Nephron progenitor cell (in vitro differentiated cells): ENCODE measurements at regions not wholly inside any gene's neighbourhood (a gene's known extent, or its start where the extent isn't known, plus 50 kb on each side); places are given as distances from the start of the nearest gene placed in this dataset.

Experiments used
- DNase-seq: peaks from one replicate; pipeline ENCODE4 v3.0.0; 2021
- H3K27ac Mint-ChIP-seq: 2 replicates; pipeline ENCODE4 v1.8.0; 2021; ENCODE audit warnings: mild to moderate bottlenecking, moderate library complexity, mixed read lengths
- H3K27me3 Mint-ChIP-seq: 2 replicates; pipeline ENCODE4 v1.8.0; 2021; ENCODE audit warnings: mild to moderate bottlenecking, low read depth, mixed read lengths; ENCODE audit not compliant: poor library complexity
- H3K36me3 Mint-ChIP-seq: 2 replicates; pipeline ENCODE4 v1.8.0; 2021; ENCODE audit warnings: low read depth, mixed read lengths
- H3K4me1 Mint-ChIP-seq: 2 replicates; pipeline ENCODE4 v1.8.0; 2021; ENCODE audit warnings: mixed read lengths
- H3K4me3 Mint-ChIP-seq: 2 replicates; pipeline ENCODE4 v1.8.0; 2021; ENCODE audit warnings: mild to moderate bottlenecking, moderate library complexity, mixed read lengths
- H3K9me3 Mint-ChIP-seq: 2 replicates; pipeline ENCODE4 v1.8.0; 2021; ENCODE audit warnings: mild to moderate bottlenecking, moderate library complexity, mixed read lengths
- TF ChIP-seq, protein P1 (sequence below): fragments of 200-600 bp; sonication (generic); IDR thresholded peaks from 2 replicates; pipeline ENCODE4 v1.5.0; 2021; ENCODE audit warnings: antibody characterized with exemption

DNA sequence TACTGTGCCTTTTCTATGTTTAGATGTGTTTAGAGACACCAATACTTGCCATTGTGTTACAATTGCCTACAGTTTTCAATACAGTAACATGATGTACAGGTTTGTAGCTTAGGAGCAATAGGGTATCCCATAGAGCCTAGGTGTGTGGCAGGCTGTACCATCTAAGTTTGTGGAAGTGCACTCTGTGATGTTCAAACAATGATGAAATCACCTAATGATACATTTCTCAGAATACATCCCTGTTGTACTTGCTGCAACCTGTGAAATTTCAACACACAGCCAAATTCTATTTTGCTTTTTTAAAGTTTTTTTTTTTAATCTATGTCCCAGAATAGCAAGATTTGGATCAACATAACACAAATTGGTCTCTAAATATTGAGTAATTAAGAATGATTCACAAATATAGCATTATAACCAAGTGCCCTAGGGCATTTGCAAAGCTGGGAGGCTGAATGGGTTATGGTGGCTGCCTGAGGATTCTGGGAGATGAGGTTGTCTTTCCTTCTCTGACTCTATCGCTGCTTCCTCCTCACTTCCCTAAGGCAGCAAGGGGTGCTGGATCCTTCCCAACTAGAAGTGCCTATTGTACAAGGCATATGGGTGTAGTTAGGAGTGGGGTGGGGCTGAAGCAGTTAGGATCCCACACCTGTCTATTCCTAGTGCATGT is 78.3 kb downstream of the SKA1 start:
- Mint-ChIP-seq H3K4me1 (peaks cover 32% of the 10 kb centered on the region), H3K27ac (no peak overlapping the region), H3K9me3 (no peaks in the 10 kb centered on the region), H3K4me3 (no peak overlapping the region), H3K27me3 (peaks cover 7% of the 10 kb centered on the region), H3K36me3 (no peaks in the 10 kb centered on the region)
- TF ChIP-seq, protein P1, sequence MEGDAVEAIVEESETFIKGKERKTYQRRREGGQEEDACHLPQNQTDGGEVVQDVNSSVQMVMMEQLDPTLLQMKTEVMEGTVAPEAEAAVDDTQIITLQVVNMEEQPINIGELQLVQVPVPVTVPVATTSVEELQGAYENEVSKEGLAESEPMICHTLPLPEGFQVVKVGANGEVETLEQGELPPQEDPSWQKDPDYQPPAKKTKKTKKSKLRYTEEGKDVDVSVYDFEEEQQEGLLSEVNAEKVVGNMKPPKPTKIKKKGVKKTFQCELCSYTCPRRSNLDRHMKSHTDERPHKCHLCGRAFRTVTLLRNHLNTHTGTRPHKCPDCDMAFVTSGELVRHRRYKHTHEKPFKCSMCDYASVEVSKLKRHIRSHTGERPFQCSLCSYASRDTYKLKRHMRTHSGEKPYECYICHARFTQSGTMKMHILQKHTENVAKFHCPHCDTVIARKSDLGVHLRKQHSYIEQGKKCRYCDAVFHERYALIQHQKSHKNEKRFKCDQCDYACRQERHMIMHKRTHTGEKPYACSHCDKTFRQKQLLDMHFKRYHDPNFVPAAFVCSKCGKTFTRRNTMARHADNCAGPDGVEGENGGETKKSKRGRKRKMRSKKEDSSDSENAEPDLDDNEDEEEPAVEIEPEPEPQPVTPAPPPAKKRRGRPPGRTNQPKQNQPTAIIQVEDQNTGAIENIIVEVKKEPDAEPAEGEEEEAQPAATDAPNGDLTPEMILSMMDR = no peak
- no peak for DNase-seq

DNA sequence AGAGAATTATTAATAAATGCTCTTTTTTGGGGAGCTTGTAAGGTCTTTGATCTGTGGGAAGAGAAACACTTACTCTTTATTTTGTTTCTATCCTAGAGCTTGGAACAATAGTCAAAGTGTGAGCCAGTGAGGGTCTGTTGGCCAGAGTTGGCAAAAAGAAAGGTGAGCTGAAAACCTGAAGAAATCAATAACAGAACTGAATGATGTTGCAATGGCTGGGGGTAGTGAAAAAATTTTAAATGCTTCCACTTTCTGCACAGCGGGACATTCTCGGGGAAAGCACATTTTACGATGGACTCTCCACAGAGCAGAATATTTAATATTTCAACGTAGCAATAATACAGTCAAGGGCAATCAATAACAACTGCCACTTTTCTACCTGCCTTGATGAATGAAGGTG is 78.9 kb downstream of the SKA1 start:
- DNase-seq = no peak
- TF ChIP-seq, protein P1 = no peak
- Mint-ChIP-seq H3K9me3 (no peaks in the 10 kb centered on the region), H3K27ac (no peak overlapping the region), H3K4me3 (no peak overlapping the region), H3K4me1 (peaks cover 32% of the 10 kb centered on the region), H3K27me3 (peaks cover 7% of the 10 kb centered on the region), H3K36me3 (no peaks in the 10 kb centered on the region)

DNA sequence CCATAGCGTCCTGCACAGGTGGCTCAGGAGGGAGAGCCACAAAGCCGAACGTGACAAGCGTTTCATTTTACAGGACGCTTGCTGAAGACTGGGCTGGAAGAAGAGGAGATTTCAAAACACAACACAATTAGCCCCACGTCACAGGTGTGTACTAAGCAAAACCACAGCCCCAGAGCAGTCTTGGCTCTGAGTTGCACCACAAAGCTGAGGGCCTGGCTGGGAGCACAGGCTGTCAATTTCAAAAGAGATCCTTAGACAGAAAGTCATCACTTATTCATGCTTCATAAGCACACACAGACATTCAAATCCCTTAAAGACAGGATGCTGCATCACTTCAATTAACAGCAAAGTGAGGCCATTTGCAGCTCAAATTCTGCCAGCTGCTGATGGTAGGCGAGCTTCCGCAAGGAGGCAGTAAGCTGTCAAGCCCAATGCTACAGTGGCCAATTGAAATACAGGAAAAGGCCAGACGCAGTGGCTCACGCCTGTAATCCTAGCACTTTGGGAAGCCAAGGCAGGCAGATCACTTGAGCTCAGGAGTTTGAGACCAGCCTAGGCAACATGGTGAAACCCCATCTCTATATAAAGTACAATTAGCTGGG is 79.6 kb downstream of the SKA1 start:
- H3K36me3 Mint-ChIP-seq = no peaks in the 10 kb centered on the region
- TF ChIP-seq, protein P1 = no peak

DNA sequence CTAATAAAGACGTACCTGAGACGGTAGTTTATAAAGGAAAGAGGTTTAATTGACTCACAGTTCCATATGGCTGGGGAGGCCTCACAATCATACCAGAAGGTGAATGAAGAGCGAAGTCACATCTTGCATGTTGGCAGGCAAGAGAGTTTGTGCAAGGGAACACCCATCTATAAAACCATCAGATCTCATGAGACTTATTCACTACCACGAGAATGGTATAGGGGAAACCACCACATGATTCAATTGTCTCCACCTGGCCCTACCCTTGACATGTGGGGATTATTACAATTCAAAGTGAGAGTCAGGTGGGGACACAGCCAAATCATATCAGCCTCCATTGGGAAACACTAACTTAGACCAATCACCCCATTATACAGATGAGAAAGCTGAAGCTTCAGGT is 81.4 kb downstream of the SKA1 start:
- Mint-ChIP-seq H3K27ac (no peak overlapping the region), H3K9me3 (no peaks in the 10 kb centered on the region), H3K27me3 (peaks cover 10% of the 10 kb centered on the region), H3K4me1 (peaks cover 16% of the 10 kb centered on the region), H3K36me3 (no peaks in the 10 kb centered on the region), H3K4me3 (no peak overlapping the region)
- TF ChIP-seq, protein P1 = no peak
- no peak for DNase-seq

More for the DNA sequence above, 79.6 kb downstream of the SKA1 start:
- Mint-ChIP-seq H3K27me3 (peaks cover 7% of the 10 kb centered on the region), H3K4me3 (no peak overlapping the region), H3K27ac (no peak overlapping the region), H3K9me3 (no peaks in the 10 kb centered on the region), H3K4me1 (peaks cover 32% of the 10 kb centered on the region)
- DNase-seq = no peak

DNA sequence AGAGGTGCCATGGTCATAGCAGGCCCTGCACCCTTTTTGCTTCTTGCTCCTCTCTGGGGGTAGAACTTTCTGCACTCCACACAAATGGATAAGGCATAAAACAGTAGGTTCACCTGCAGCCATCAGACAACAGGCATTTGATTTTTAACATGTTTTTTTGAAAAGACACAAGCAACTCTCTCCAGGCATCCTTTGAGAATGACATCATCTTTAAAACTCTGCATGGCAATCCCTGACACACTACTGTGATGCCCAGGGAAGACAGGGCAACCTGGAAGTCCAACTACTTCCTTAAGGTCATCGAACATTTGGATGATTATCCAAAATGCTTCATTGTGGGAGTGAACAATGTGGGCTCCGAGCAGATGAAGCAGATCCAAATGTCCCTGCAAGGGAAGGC is 82.8 kb downstream of the SKA1 start:
- H3K4me3 Mint-ChIP-seq = no peak overlapping the region
- no peaks in the 10 kb centered on the region for H3K36me3 Mint-ChIP-seq
- TF ChIP-seq, protein P1 = no peak
- no peak overlapping the region for H3K27ac Mint-ChIP-seq
- no peak for DNase-seq
- H3K4me1 Mint-ChIP-seq = peaks cover 11% of the 10 kb centered on the region
- H3K27me3 Mint-ChIP-seq = peaks cover 10% of the 10 kb centered on the region
- H3K9me3 Mint-ChIP-seq = no peaks in the 10 kb centered on the region

DNA sequence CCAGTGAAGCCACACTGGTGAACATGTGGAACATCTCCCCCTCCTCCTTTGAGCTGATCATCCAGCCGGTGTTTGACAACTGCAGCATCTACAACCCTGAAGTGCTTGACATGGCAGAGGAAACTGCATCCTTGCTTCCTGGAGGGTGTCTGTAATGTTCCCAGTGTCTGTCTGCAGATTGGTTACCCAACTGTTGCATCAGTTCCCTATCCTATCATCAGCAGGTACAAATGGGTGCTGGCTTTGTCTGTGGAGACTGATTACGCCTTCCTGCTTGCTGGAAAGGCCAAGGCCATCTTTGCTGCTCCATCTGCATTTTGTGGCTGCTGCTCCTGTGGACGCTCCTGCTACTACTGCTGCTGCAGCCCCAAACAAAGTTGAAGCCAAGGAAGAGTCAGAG is 83.5 kb downstream of the SKA1 start:
- no peak overlapping the region for H3K4me3 Mint-ChIP-seq
- H3K9me3 Mint-ChIP-seq = no peaks in the 10 kb centered on the region
- no peaks in the 10 kb centered on the region for H3K36me3 Mint-ChIP-seq
- TF ChIP-seq, protein P1 = no peak
- H3K4me1 Mint-ChIP-seq = peaks cover 11% of the 10 kb centered on the region
- peaks cover 10% of the 10 kb centered on the region for H3K27me3 Mint-ChIP-seq
- no peak for DNase-seq
- H3K27ac Mint-ChIP-seq = no peak overlapping the region
